CD4-positive, alpha-beta T cell treated with Interleukin-4 for 4 hours (primary cell): ENCODE measurements at regions not wholly inside any gene's neighbourhood (a gene's known extent, or its start where the extent isn't known, plus 50 kb on each side); places are given as distances from the start of the nearest gene placed in this dataset.

ENCODE experiments used
- DNase-seq: peaks from one replicate; pipeline ENCODE4 v3.0.0-alpha.2; 2020

- no peak for DNase-seq
Measured at GRCh38 chr14:71474301-71475265, 457.6 kb upstream of the RGS6 start.

GRCh38 chr14:71475916-71476315 lies 456.3 kb upstream of the RGS6 start:
- DNase-seq = no peak

- DNase-seq = peak; percentile 20
Measured at GRCh38 chr14:71478542-71478941, 453.7 kb upstream of the RGS6 start.

- DNase-seq = no peak
Measured at GRCh38 chr14:71481021-71481654, 451.1 kb upstream of the RGS6 start.

GRCh38 chr14:71482671-71483070 lies 449.6 kb upstream of the RGS6 start:
- DNase-seq = no peak

GRCh38 chr14:71483154-71483553 lies 449.1 kb upstream of the RGS6 start:
- no peak for DNase-seq

GRCh38 chr14:71485833-71486232 lies 446.4 kb upstream of the RGS6 start:
- no peak for DNase-seq

- no peak for DNase-seq
Measured at GRCh38 chr14:71486279-71486678, 445.9 kb upstream of the RGS6 start.

GRCh38 chr14:71487449-71487848 lies 444.8 kb upstream of the RGS6 start:
- DNase-seq = no peak

- DNase-seq = no peak
Measured at GRCh38 chr14:71487941-71488340, 444.3 kb upstream of the RGS6 start.

GRCh38 chr14:71488703-71489191 lies 443.5 kb upstream of the RGS6 start:
- DNase-seq = no peak

- DNase-seq = no peak
Measured at GRCh38 chr14:71489742-71490141, 442.5 kb upstream of the RGS6 start.

GRCh38 chr14:71491931-71492330 lies 440.3 kb upstream of the RGS6 start:
- DNase-seq = no peak

GRCh38 chr14:71492346-71492745 lies 439.9 kb upstream of the RGS6 start:
- DNase-seq = no peak

- no peak for DNase-seq
Measured at GRCh38 chr14:71497645-71498086, 434.6 kb upstream of the RGS6 start.

- no peak for DNase-seq
Measured at GRCh38 chr14:71498212-71498611, 434.0 kb upstream of the RGS6 start.

- no peak for DNase-seq
Measured at GRCh38 chr14:71499018-71499417, 433.2 kb upstream of the RGS6 start.

GRCh38 chr14:71507681-71508080 lies 424.5 kb upstream of the RGS6 start:
- DNase-seq = no peak

GRCh38 chr14:71508901-71509300 lies 423.3 kb upstream of the RGS6 start:
- DNase-seq = no peak

GRCh38 chr14:71511152-71511551 lies 421.1 kb upstream of the RGS6 start:
- no peak for DNase-seq

GRCh38 chr14:71514941-71515919 lies 417.0 kb upstream of the RGS6 start:
- no peak for DNase-seq

- no peak for DNase-seq
Measured at GRCh38 chr14:71521238-71522135, 410.7 kb upstream of the RGS6 start.
